ENCODE measurements at regions not wholly inside any gene's neighbourhood (a gene's known extent, or its start where the extent isn't known, plus 50 kb on each side); places are given as distances from the start of the nearest gene placed in this dataset.
A peak's percentile ranks its signal among the peaks of the same experiment; 100 is the strongest.

DNA sequence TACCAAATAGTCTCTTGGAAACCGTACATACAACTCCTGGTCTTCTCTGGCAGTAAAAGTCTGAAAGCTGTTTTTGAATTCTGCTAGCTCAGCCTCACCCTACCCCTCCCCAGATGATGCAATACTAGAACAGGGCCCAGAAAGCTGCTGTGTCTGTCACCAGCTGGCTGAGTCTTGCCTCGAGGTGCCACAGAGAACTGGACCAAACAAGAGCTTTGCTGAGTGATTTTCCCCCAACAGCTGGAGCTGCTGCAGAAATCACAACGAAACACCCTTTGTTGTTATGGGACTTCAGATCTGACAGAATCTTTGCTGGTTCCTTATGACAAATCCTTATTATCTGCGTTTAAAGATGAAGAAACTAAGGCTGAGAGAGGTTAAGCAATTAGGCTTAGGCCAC lies 134.1 kb downstream of the SPAG6 start:
- no peaks in the 10 kb centered on the region for H3K9me3 ChIP-seq
- CTCF ChIA-PET = no interaction called here
- no peak overlapping the region for H3K4me3 ChIP-seq
- ATAC-seq = no peak
- DNase-seq (ENCODE audit: low read depth in 1 of 2, low spot score in 1 of 2) = no peak
- no peak overlapping the region for H3K27ac ChIP-seq
- peaks cover 7% of the 10 kb centered on the region; the same call in 1 of the 3 replicates for H3K4me1 ChIP-seq
- 61% methylated on average over 4 of the region's 4 CpGs for WGBS (ENCODE audit: missing lambda C conversion rate)
- POLR2A ChIA-PET = no interaction called here
- no peak overlapping the region for H3K4me2 ChIP-seq
- TF ChIP-seq CHD2 (IDR thresholded peaks at IDR 0.05; ENCODE audit: low read length, partially characterized antibody) = no peak
- TF ChIP-seq RCOR1 (IDR thresholded peaks at IDR 0.05; ENCODE audit: low read depth, low read length) = no peak
- TF ChIP-seq CEBPB (IDR thresholded peaks at IDR 0.05) = no peak
- TF ChIP-seq ZC3H11A (IDR thresholded peaks at IDR 0.05) = no peak
- no peak for TF ChIP-seq POLR2A (IDR thresholded peaks at IDR 0.05; ENCODE audit: low read length)
- no peak for FAIRE-seq

- no peak overlapping the region for H3K4me3 ChIP-seq
- ATAC-seq (no peak), FAIRE-seq (no peak), DNase-seq (ENCODE audit: low read depth in 1 of 2, low spot score in 1 of 2) (no peak)
- H3K4me2 ChIP-seq = no peak overlapping the region
- no peaks in the 10 kb centered on the region for H3K9me3 ChIP-seq
- CTCF ChIA-PET = interaction anchor here (0.7 kb wide), 1 partner anchor 872 kb away, joined by 3 read pairs; no protein-coding TSS in a partner anchor
- H3K4me1 ChIP-seq = peaks cover 7% of the 10 kb centered on the region; the same call in 1 of the 3 replicates
- TF ChIP-seq KDM5A (IDR thresholded peaks at IDR 0.05) = no peak
- no peak for TF ChIP-seq JUN (IDR thresholded peaks at IDR 0.05)
- TF ChIP-seq HMGXB4 (CRISPR knock-in tag; IDR thresholded peaks at IDR 0.05; ENCODE audit: borderline replicate concordance) = no peak
- no peak for TF ChIP-seq HEYL (CRISPR knock-in tag; IDR thresholded peaks at IDR 0.05)
- POLR2A ChIA-PET = no interaction called here
- WGBS (ENCODE audit: missing lambda C conversion rate) = 70% methylated on average over 6 of the region's 6 CpGs
- H3K27ac ChIP-seq = no peak overlapping the region
These were observed 135.8 kb downstream of the SPAG6 start for GRCh38 chr10:22481106-22481505.

- DNase-seq (ENCODE audit: low read depth in 1 of 2, low spot score in 1 of 2) (no peak), FAIRE-seq (no peak), ATAC-seq (peak; percentile 51 to 64; a peak in 3 of 6 replicates)
- Histone ChIP-seq H3K4me2 (peak overlapping the region; percentile 29; the same call in 1 of the 3 replicates), H3K27ac (no peak overlapping the region), H3K4me3 (no peak overlapping the region), H3K9me3 (no peaks in the 10 kb centered on the region), H3K4me1 (peaks cover 7% of the 10 kb centered on the region; the same call in 1 of the 3 replicates)
- POLR2A ChIA-PET = no interaction called here
- TF ChIP-seq TFCP2L1 (CRISPR knock-in tag; IDR thresholded peaks at IDR 0.05) (no peak), FOSB (CRISPR knock-in tag; IDR thresholded peaks at IDR 0.05) (no peak), EP300 (IDR thresholded peaks at IDR 0.05) (no peak), RNF2 (IDR thresholded peaks at IDR 0.05; ENCODE audit: borderline replicate concordance, low read depth) (no peak), PHF8 (IDR thresholded peaks at IDR 0.05; ENCODE audit: borderline replicate concordance, low read depth) (no peak), MYC (IDR thresholded peaks at IDR 0.05; ENCODE audit: borderline replicate concordance, low read length) (no peak), GATA3 (IDR thresholded peaks at IDR 0.05; ENCODE audit: borderline replicate concordance) (no peak), POLR2A (IDR thresholded peaks at IDR 0.05; ENCODE audit: low read length) (no peak), CHD2 (IDR thresholded peaks at IDR 0.05; ENCODE audit: low read length, partially characterized antibody) (no peak), HOXB13 (CRISPR knock-in tag; IDR thresholded peaks at IDR 0.05; ENCODE audit: low read depth) (no peak), CHD4 (IDR thresholded peaks at IDR 0.05; ENCODE audit: borderline replicate concordance) (no peak), TP53 (CRISPR knock-in tag; IDR thresholded peaks at IDR 0.05) (no peak), RCOR1 (IDR thresholded peaks at IDR 0.05; ENCODE audit: low read depth, low read length) (no peak)
- TF ChIP-seq, protein P1, sequence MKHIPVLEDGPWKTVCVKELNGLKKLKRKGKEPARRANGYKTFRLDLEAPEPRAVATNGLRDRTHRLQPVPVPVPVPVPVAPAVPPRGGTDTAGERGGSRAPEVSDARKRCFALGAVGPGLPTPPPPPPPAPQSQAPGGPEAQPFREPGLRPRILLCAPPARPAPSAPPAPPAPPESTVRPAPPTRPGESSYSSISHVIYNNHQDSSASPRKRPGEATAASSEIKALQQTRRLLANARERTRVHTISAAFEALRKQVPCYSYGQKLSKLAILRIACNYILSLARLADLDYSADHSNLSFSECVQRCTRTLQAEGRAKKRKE (CRISPR knock-in tag; IDR thresholded peaks at IDR 0.05; ENCODE audit: low read depth) = no peak
- TF ChIP-seq, protein P2, sequence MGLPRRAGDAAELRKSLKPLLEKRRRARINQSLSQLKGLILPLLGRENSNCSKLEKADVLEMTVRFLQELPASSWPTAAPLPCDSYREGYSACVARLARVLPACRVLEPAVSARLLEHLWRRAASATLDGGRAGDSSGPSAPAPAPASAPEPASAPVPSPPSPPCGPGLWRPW (IDR thresholded peaks at IDR 0.05) = no peak
- TF ChIP-seq, protein P3, sequence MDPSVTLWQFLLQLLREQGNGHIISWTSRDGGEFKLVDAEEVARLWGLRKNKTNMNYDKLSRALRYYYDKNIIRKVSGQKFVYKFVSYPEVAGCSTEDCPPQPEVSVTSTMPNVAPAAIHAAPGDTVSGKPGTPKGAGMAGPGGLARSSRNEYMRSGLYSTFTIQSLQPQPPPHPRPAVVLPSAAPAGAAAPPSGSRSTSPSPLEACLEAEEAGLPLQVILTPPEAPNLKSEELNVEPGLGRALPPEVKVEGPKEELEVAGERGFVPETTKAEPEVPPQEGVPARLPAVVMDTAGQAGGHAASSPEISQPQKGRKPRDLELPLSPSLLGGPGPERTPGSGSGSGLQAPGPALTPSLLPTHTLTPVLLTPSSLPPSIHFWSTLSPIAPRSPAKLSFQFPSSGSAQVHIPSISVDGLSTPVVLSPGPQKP (IDR thresholded peaks at IDR 0.05; ENCODE audit: low read depth, low read length) = no peak
- CTCF ChIA-PET = interaction anchor here (0.7 kb wide), 1 partner anchor 871 kb away, joined by 3 read pairs; no protein-coding TSS in a partner anchor
- WGBS (ENCODE audit: missing lambda C conversion rate) = 57% methylated on average over 5 of the region's 5 CpGs
These were observed 136.6 kb downstream of the SPAG6 start for GRCh38 chr10:22481687-22482539.
